ENCODE measurements at regions not wholly inside any gene's neighbourhood (a gene's known extent, or its start where the extent isn't known, plus 50 kb on each side); places are given as distances from the start of the nearest gene placed in this dataset.

GRCh38 chr17:34706029-34706428 lies 126.6 kb downstream of the TMEM132E start:
- H3K9me3 Mint-ChIP-seq: peaks cover 2 to 3% of the 10 kb centered on the region in 2 experiments; a peak in 4 of 5 replicates
- H3K4me1 Mint-ChIP-seq: 0 out of 4 replicates have a peak, but pooled peaks cover 0 to 3% of the 10 kb centered on the region in 2 experiments
- no peak overlapping the region for H2BK120ac ChIP-seq (ENCODE audit: low read depth, low read length, poor library complexity, severe bottlenecking)
- H3K9me3 ChIP-seq (ENCODE audit: control insufficient read depth, low read depth, low read length): no peaks in the 10 kb centered on the region
- peaks cover 40% of the 10 kb centered on the region for H3K27me3 Mint-ChIP-seq (ENCODE audit: low read depth)
- no peaks in the 10 kb centered on the region for H4K20me1 ChIP-seq (ENCODE audit: control insufficient read depth, insufficient read depth, insufficient read length)
- H2BK15ac ChIP-seq (ENCODE audit: low read depth, low read length): no peak overlapping the region
- no peak overlapping the region for H3K14ac ChIP-seq (ENCODE audit: insufficient read depth, low read length)
- H3K23me2 ChIP-seq (ENCODE audit: insufficient read length, low read depth, low read length, poor library complexity, severe bottlenecking): no peaks in the 10 kb centered on the region
- no peak overlapping the region for H3K27ac Mint-ChIP-seq
- no peaks in the 10 kb centered on the region for H3K27me3 ChIP-seq (ENCODE audit: insufficient read depth, low read length)
- no peaks in the 10 kb centered on the region; the same call in 1 of the 2 replicates for H3K4me1 ChIP-seq (ENCODE audit: insufficient read depth, low read length)
- H3K23ac ChIP-seq (ENCODE audit: insufficient read length, low read depth, low read length): no peak overlapping the region
- no peak overlapping the region for H3K27ac ChIP-seq (ENCODE audit: insufficient read length, low read depth, low read length)
- no peak overlapping the region for H3K9ac ChIP-seq (ENCODE audit: extremely low read depth, insufficient read length, low read length)
- WGBS (ENCODE audit: extremely low coverage, insufficient read length, low lambda C conversion rate): no CpG with 5 or more reads among the region's 4 CpGs
- no peaks in the 10 kb centered on the region; a peak in 1 of 7 replicates for H3K36me3 Mint-ChIP-seq (ENCODE audit: insufficient read depth in 1 of 3, low read depth in 3 of 3)
- no peaks in the 10 kb centered on the region for H3K79me1 ChIP-seq (ENCODE audit: insufficient read depth, low read depth, low read length, poor library complexity, severe bottlenecking)
- no peak overlapping the region for H4K91ac ChIP-seq (ENCODE audit: insufficient read length, low read depth, low read length)
- no peak overlapping the region for H3K4ac ChIP-seq (ENCODE audit: low read depth, low read length)
- no peak overlapping the region for H3K18ac ChIP-seq (ENCODE audit: insufficient read length, low read depth, low read length)
- H3T11ph ChIP-seq (ENCODE audit: low read length): no peak overlapping the region
- no peak overlapping the region for H3K4me3 Mint-ChIP-seq
- H2AFZ ChIP-seq (ENCODE audit: low read length): no peak overlapping the region
- H2AK5ac ChIP-seq (ENCODE audit: insufficient read length, low read length): no peak overlapping the region
- H3K4me2 ChIP-seq (ENCODE audit: insufficient read depth, insufficient read length, low read length): no peak overlapping the region
- H3K56ac ChIP-seq (ENCODE audit: insufficient read length, low read depth, low read length): no peak overlapping the region
- no peak overlapping the region for H2BK20ac ChIP-seq (ENCODE audit: low read depth, low read length, poor library complexity, severe bottlenecking)
- no peak overlapping the region for H2BK5ac ChIP-seq (ENCODE audit: insufficient read length, low read length)
- no peak overlapping the region for H2BK12ac ChIP-seq (ENCODE audit: insufficient read length, low read depth, low read length)
- peak; percentile 43 for DNase-seq
- no peak overlapping the region for H4K8ac ChIP-seq (replicated peaks; ENCODE audit: insufficient read length, low read depth, low read length)
- TF ChIP-seq, protein P1, sequence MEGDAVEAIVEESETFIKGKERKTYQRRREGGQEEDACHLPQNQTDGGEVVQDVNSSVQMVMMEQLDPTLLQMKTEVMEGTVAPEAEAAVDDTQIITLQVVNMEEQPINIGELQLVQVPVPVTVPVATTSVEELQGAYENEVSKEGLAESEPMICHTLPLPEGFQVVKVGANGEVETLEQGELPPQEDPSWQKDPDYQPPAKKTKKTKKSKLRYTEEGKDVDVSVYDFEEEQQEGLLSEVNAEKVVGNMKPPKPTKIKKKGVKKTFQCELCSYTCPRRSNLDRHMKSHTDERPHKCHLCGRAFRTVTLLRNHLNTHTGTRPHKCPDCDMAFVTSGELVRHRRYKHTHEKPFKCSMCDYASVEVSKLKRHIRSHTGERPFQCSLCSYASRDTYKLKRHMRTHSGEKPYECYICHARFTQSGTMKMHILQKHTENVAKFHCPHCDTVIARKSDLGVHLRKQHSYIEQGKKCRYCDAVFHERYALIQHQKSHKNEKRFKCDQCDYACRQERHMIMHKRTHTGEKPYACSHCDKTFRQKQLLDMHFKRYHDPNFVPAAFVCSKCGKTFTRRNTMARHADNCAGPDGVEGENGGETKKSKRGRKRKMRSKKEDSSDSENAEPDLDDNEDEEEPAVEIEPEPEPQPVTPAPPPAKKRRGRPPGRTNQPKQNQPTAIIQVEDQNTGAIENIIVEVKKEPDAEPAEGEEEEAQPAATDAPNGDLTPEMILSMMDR (conservative IDR thresholded peaks at IDR 0.05): no peak
- no peak overlapping the region for H4K5ac ChIP-seq (ENCODE audit: insufficient read length, low read depth, low read length)
- H3K79me2 ChIP-seq (ENCODE audit: insufficient read depth, low read length): no peaks in the 10 kb centered on the region

All from H9 (cell line).